ENCODE measurements at regions not wholly inside any gene's neighbourhood (a gene's known extent, or its start where the extent isn't known, plus 50 kb on each side); places are given as distances from the start of the nearest gene placed in this dataset.

GRCh38 chr1:224565611-224566406 is 50.3 kb upstream of the CNIH3 start:
- TF ChIP-seq CTCF (IDR thresholded peaks at IDR 0.05) (no peak), POLR2A (IDR thresholded peaks at IDR 0.05) (no peak)
